CD14-positive monocyte (primary cell): ENCODE measurements at regions not wholly inside any gene's neighbourhood (a gene's known extent, or its start where the extent isn't known, plus 50 kb on each side); places are given as distances from the start of the nearest gene placed in this dataset.

Source experiments
- DNase-seq, 3 donors: peaks; one replicate each; pipeline ENCODE4 v3.0.0-alpha.2; 2011 to 2022
- H2AFZ ChIP-seq: 2 replicates; pipeline ENCODE4 v1.6.0; 2012; ENCODE audit warnings: mild to moderate bottlenecking, low read depth, low read length, inconsistent platforms; ENCODE audit not compliant: insufficient read depth, poor library complexity, severe bottlenecking
- H3K27ac ChIP-seq, 2 donors: 1 replicate in 1 of 2; 2 replicates in 1 of 2; pipeline ENCODE4 v1.5.1; 2012 to 2013; ENCODE audit warnings: low read length in 2 of 2, control low read depth in 1 of 2, inconsistent platforms in 1 of 2, low read depth in 1 of 2, mild to moderate bottlenecking in 1 of 2
- H3K27me3 ChIP-seq, 2 donors: one replicate each; pipeline versions ENCODE4 v1.6.0 to v1.6.1; 2011 to 2013; ENCODE audit warnings: low read length in 2 of 2; ENCODE audit not compliant: control insufficient read depth in 2 of 2, insufficient read depth in 2 of 2
- H3K36me3 ChIP-seq, 2 donors: replicated peaks in 1 of 2; 1 replicate in 1 of 2; 2 replicates in 1 of 2; pipeline versions ENCODE4 v1.5.1 to v1.6.1; 2012 to 2013; ENCODE audit warnings: low read length in 2 of 2, control low read depth in 1 of 2, inconsistent platforms in 1 of 2, mild to moderate bottlenecking in 1 of 2; ENCODE audit not compliant: insufficient read depth in 2 of 2, control insufficient read depth in 1 of 2
- H3K4me1 ChIP-seq, 2 donors: 1 replicate in 1 of 2; 2 replicates in 1 of 2; pipeline versions ENCODE4 v1.5.1 to v1.6.1; 2012 to 2013; ENCODE audit warnings: low read length in 2 of 2, control low read depth in 1 of 2, inconsistent platforms in 1 of 2, mild to moderate bottlenecking in 1 of 2, moderate library complexity in 1 of 2; ENCODE audit not compliant: insufficient read depth in 2 of 2, control insufficient read depth in 1 of 2
- H3K4me2 ChIP-seq: replicated peaks from 2 replicates; pipeline ENCODE3; 2012; ENCODE audit warnings: low read length, moderate library complexity, mild to moderate bottlenecking; ENCODE audit not compliant: poor library complexity, severe bottlenecking; ENCODE audit errors: extremely low read depth
- H3K4me3 ChIP-seq, 3 experiments: fragments of 200-600 bp in 1 of 3; sonication (generic) in 1 of 3; replicated peaks in 1 of 3; 1 replicate in 2 of 3; 2 replicates in 1 of 3; pipeline ENCODE4 v1.5.1; 2011 to 2013; ENCODE audit warnings: low read length in 3 of 3, mild to moderate bottlenecking in 3 of 3, control low read depth in 2 of 3, low read depth in 2 of 3, inconsistent platforms in 1 of 3, moderate library complexity in 1 of 3
- H3K79me2 ChIP-seq: 2 replicates; pipeline ENCODE4 v1.6.0; 2012; ENCODE audit warnings: mild to moderate bottlenecking, control low read depth, inconsistent platforms, low read length, moderate library complexity; ENCODE audit not compliant: insufficient read depth
- H3K9ac ChIP-seq: 2 replicates; pipeline ENCODE4 v1.6.0; 2017; ENCODE audit warnings: low read length, mild to moderate bottlenecking; ENCODE audit not compliant: insufficient read depth, poor library complexity, severe bottlenecking
- H3K9me3 ChIP-seq, 2 donors: replicated peaks in 1 of 2; 1 replicate in 1 of 2; 2 replicates in 1 of 2; pipeline versions ENCODE4 v1.5.1 to v1.6.1; 2012 to 2013; ENCODE audit warnings: low read length in 2 of 2, control low read depth in 1 of 2; ENCODE audit not compliant: control insufficient read depth in 1 of 2, insufficient read depth in 1 of 2
- H4K20me1 ChIP-seq: 2 replicates; pipeline ENCODE4 v1.6.0; 2012; ENCODE audit warnings: mild to moderate bottlenecking, low read length, control low read depth, moderate library complexity; ENCODE audit not compliant: insufficient read depth
- H3K27ac Mint-ChIP-seq, 7 donors: one replicate each; pipeline ENCODE4 v1.8.0; 2020; ENCODE audit warnings: mild to moderate bottlenecking in 7 of 7, mixed read lengths in 7 of 7, moderate library complexity in 6 of 7, inconsistent platforms in 2 of 7
- H3K27me3 Mint-ChIP-seq, 3 donors: one replicate each; pipeline ENCODE4 v1.8.0; 2021 to 2022; ENCODE audit warnings: low read depth in 3 of 3, mild to moderate bottlenecking in 3 of 3, mixed read lengths in 3 of 3, moderate library complexity in 3 of 3, inconsistent platforms in 1 of 3
- H3K36me3 Mint-ChIP-seq, 2 donors: one replicate each; pipeline ENCODE4 v1.8.0; 2020; ENCODE audit warnings: mixed read lengths in 2 of 2, inconsistent platforms in 1 of 2, mild to moderate bottlenecking in 1 of 2
- H3K4me1 Mint-ChIP-seq: one replicate; pipeline ENCODE4 v1.8.0; 2020; ENCODE audit warnings: mild to moderate bottlenecking, mixed read lengths
- H3K4me3 Mint-ChIP-seq, 2 donors: one replicate each; pipeline ENCODE4 v1.8.0; 2020; ENCODE audit warnings: mild to moderate bottlenecking in 2 of 2, mixed read lengths in 2 of 2, moderate library complexity in 1 of 2
- H3K9me3 Mint-ChIP-seq, 7 donors: one replicate each; pipeline ENCODE4 v1.8.0; 2020 to 2022; ENCODE audit warnings: mixed read lengths in 7 of 7, mild to moderate bottlenecking in 6 of 7, moderate library complexity in 6 of 7, inconsistent platforms in 2 of 7
- WGBS: methylation state at CpG from one replicate; pipeline ENCODE4 v1.1.5; 2013; ENCODE audit warnings: missing lambda C conversion rate; ENCODE audit not compliant: insufficient coverage; 5-methylcytosine and 5-hydroxymethylcytosine counted together
- intact Hi-C, 2 donors: fragments of 100-400 bp; cut with micrococcal nuclease; formaldehyde crosslinking; loops; one replicate each; pipeline versions ENCODE4 v1.15.0 to v1.15.1; 2023
- TF ChIP-seq, protein P1 (sequence below): fragments of 200-600 bp; IDR thresholded peaks from one replicate; pipeline ENCODE4 v1.8.0; 2022; ENCODE audit warnings: antibody characterized with exemption, mild to moderate bottlenecking

DNA sequence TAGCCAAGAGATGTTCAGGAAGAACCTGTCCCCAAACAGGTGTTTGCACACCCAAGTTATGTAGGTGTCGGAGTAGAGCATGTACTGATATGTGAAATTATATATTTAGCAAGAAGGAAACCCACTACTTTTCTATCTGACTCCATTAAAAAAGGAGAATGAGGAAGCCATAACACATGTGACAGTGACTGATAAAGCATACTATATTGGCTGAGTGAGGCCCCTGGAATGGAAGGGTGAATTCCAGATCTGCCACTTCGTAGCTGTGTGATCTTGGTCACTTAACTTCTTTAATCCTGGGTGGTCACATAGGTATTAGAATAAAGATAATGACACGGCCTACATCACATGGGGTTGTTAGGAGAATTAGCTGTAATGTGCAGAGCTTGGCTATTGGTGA, 116.0 kb upstream of the MAN2A1 start:
- Mint-ChIP-seq H3K27ac (no peak overlapping the region), H3K27me3 (peaks cover 0 to 1% (median 0%) of the 10 kb centered on the region in 3 donors), H3K9me3 (peaks cover 0 to 3% (median 0%) of the 10 kb centered on the region in 7 donors), H3K36me3 (no peaks in the 10 kb centered on the region), H3K4me1 (no peaks in the 10 kb centered on the region), H3K4me3 (no peak overlapping the region)
- 78% methylated on average over 1 of the region's 3 CpGs for WGBS
- no peak for DNase-seq
- no peaks in the 10 kb centered on the region for H3K27me3 ChIP-seq
- intact Hi-C loops = no loop called here
- no peaks in the 10 kb centered on the region for H3K36me3 ChIP-seq
- H3K4me2 ChIP-seq = no peak overlapping the region
- TF ChIP-seq, protein P1, sequence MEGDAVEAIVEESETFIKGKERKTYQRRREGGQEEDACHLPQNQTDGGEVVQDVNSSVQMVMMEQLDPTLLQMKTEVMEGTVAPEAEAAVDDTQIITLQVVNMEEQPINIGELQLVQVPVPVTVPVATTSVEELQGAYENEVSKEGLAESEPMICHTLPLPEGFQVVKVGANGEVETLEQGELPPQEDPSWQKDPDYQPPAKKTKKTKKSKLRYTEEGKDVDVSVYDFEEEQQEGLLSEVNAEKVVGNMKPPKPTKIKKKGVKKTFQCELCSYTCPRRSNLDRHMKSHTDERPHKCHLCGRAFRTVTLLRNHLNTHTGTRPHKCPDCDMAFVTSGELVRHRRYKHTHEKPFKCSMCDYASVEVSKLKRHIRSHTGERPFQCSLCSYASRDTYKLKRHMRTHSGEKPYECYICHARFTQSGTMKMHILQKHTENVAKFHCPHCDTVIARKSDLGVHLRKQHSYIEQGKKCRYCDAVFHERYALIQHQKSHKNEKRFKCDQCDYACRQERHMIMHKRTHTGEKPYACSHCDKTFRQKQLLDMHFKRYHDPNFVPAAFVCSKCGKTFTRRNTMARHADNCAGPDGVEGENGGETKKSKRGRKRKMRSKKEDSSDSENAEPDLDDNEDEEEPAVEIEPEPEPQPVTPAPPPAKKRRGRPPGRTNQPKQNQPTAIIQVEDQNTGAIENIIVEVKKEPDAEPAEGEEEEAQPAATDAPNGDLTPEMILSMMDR = no peak
- H3K27ac ChIP-seq = no peak overlapping the region
- H3K4me3 ChIP-seq = no peak overlapping the region
- no peaks in the 10 kb centered on the region for H4K20me1 ChIP-seq
- no peaks in the 10 kb centered on the region for H3K4me1 ChIP-seq
- no peak overlapping the region for H3K9ac ChIP-seq
- peaks cover 0 to 3% of the 10 kb centered on the region in 2 donors for H3K9me3 ChIP-seq
- H2AFZ ChIP-seq = no peak overlapping the region
- no peaks in the 10 kb centered on the region for H3K79me2 ChIP-seq

DNA sequence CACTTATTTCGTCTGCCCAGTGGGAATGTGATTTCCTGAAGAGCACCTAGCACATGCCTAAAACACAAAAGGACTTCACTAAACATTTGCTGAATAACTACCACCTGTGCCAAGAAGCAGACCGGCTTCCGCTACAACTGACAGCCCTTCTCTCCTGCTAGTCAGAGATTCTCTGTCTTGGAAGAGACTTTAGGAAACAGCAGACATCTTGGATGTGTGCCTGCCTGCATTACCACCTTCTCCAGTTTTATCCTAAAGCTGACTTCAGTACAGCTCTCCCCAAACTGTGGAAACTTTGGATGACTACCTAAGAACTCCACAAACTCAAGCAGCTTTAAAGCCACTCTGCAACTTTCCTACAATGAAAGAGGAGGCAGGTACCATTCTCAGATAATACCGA, 116.5 kb upstream of the MAN2A1 start:
- Histone ChIP-seq H3K4me3 (no peak overlapping the region), H3K27me3 (no peaks in the 10 kb centered on the region), H3K79me2 (no peaks in the 10 kb centered on the region), H3K9ac (no peak overlapping the region), H3K27ac (no peak overlapping the region), H3K9me3 (peaks cover 0 to 3% of the 10 kb centered on the region in 2 donors), H4K20me1 (no peaks in the 10 kb centered on the region), H3K36me3 (no peaks in the 10 kb centered on the region), H3K4me2 (no peak overlapping the region), H2AFZ (no peak overlapping the region), H3K4me1 (no peaks in the 10 kb centered on the region)
- Mint-ChIP-seq H3K4me1 (no peaks in the 10 kb centered on the region), H3K27ac (no peak overlapping the region), H3K9me3 (peaks cover 0 to 3% (median 0%) of the 10 kb centered on the region in 7 donors), H3K36me3 (no peaks in the 10 kb centered on the region), H3K4me3 (no peak overlapping the region), H3K27me3 (peaks cover 0 to 1% (median 0%) of the 10 kb centered on the region in 3 donors)
- TF ChIP-seq, protein P1 = no peak
- WGBS = 81% methylated on average over 3 of the region's 4 CpGs
- DNase-seq = no peak
- intact Hi-C loops = no loop called here
